Mucosa of descending colon (tissue), 3 donors: ENCODE measurements at regions not wholly inside any gene's neighbourhood (a gene's known extent, or its start where the extent isn't known, plus 50 kb on each side); places are given as distances from the start of the nearest gene placed in this dataset.
A peak's percentile ranks its signal among the peaks of the same experiment; 100 is the strongest.

Experiments used
- ATAC-seq: fragments of 200-7000 bp; cut with Tn5 transposase; one replicate; pipeline ENCODE4 v1.9.1; 2020; ENCODE audit warnings: mild to moderate bottlenecking, moderate library complexity
- DNase-seq, 3 donors: peaks; one replicate each; pipeline ENCODE4 v3.0.0-alpha.2; 2020
- H3K36me3 ChIP-seq: fragments of 200-600 bp; one replicate; pipeline ENCODE4 v1.8.0; 2021; ENCODE audit warnings: low read depth, mild to moderate bottlenecking
- H3K4me1 ChIP-seq: fragments of 200-600 bp; one replicate; pipeline ENCODE4 v1.8.0; 2021; ENCODE audit warnings: low read depth, mild to moderate bottlenecking
- H3K4me3 ChIP-seq: fragments of 200-600 bp; one replicate; pipeline ENCODE4 v1.8.0; 2021; ENCODE audit warnings: mild to moderate bottlenecking
- H3K9me3 ChIP-seq: fragments of 200-600 bp; one replicate; pipeline ENCODE4 v1.8.0; 2021; ENCODE audit warnings: mild to moderate bottlenecking
- intact Hi-C, 2 donors: fragments of 100-400 bp; cut with DNase I in 1 of 2; cut with micrococcal nuclease in 1 of 2; formaldehyde crosslinking; loops; one replicate each; pipeline versions ENCODE4 v1.11.0 to v1.11.1; 2022; cut with DNase I, micrococcal nuclease
- TF ChIP-seq, protein P1 (sequence below): fragments of 200-600 bp; IDR thresholded peaks from one replicate; pipeline ENCODE4 v1.8.0; 2022; ENCODE audit warnings: antibody characterized with exemption, mild to moderate bottlenecking
- donor health status: DM: no; HTN: no; CAD: no; lungs with moderate emphysema.
- donor health status: DM: no; HTN: no; CAD: no.
- donor health status: DM: no; HTN: yes; CAD: no.

DNA sequence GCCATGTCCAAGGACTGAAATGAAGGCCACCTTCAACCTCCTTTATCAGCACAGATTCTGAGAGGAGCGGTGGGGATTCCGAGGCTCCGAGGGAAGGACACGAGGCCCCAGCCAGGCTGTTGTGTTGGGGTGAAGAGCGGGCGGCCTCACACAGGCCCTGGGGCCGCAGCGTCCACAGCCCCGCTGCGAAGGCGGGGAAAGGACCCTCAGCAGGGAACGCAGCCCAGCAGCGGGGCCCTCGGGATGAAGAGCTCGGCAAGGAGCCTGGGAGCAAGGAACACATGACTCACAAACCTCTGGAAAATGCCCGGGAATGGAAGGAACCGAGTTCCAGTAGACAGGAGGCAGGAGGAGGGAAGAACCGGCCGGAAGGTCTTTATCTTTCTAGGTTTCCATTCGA, 227.2 kb downstream of the BRD1 start:
- DNase-seq, result no peak
- TF ChIP-seq, protein P1, sequence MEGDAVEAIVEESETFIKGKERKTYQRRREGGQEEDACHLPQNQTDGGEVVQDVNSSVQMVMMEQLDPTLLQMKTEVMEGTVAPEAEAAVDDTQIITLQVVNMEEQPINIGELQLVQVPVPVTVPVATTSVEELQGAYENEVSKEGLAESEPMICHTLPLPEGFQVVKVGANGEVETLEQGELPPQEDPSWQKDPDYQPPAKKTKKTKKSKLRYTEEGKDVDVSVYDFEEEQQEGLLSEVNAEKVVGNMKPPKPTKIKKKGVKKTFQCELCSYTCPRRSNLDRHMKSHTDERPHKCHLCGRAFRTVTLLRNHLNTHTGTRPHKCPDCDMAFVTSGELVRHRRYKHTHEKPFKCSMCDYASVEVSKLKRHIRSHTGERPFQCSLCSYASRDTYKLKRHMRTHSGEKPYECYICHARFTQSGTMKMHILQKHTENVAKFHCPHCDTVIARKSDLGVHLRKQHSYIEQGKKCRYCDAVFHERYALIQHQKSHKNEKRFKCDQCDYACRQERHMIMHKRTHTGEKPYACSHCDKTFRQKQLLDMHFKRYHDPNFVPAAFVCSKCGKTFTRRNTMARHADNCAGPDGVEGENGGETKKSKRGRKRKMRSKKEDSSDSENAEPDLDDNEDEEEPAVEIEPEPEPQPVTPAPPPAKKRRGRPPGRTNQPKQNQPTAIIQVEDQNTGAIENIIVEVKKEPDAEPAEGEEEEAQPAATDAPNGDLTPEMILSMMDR, result no peak
- ATAC-seq, result no peak

GRCh38 chr22:49599691-49600455, 227.8 kb downstream of the BRD1 start:
- peaks cover 8% of the 10 kb centered on the region for H3K9me3 ChIP-seq
- TF ChIP-seq, protein P1, result no peak
- no peak overlapping the region for H3K4me3 ChIP-seq
- DNase-seq (peak in 1 of 3 donors; percentile 16), ATAC-seq (no peak)
- no peaks in the 10 kb centered on the region for H3K4me1 ChIP-seq
- H3K36me3 ChIP-seq, result no peaks in the 10 kb centered on the region
- intact Hi-C loops, result no loop called here

More for the DNA sequence above, 227.2 kb downstream of the BRD1 start:
- no peaks in the 10 kb centered on the region for H3K4me1 ChIP-seq
- H3K9me3 ChIP-seq, result peaks cover 9% of the 10 kb centered on the region
- H3K4me3 ChIP-seq, result no peak overlapping the region
- intact Hi-C loops, result no loop called here
- no peaks in the 10 kb centered on the region for H3K36me3 ChIP-seq

- TF ChIP-seq, protein P1, result no peak
- peak in 1 of 3 donors; percentile 11 for DNase-seq
- Histone ChIP-seq H3K4me1 (no peaks in the 10 kb centered on the region), H3K4me3 (no peak overlapping the region), H3K36me3 (no peaks in the 10 kb centered on the region), H3K9me3 (no peaks in the 10 kb centered on the region)
- no peak for ATAC-seq
- intact Hi-C loops, result no loop called here
Observed at GRCh38 chr22:49599039-49599438, 228.6 kb downstream of the BRD1 start.

GRCh38 chr22:49598338-49598737, 229.3 kb downstream of the BRD1 start:
- TF ChIP-seq, protein P1, result no peak
- ATAC-seq (no peak), DNase-seq (no peak)
- no peaks in the 10 kb centered on the region for H3K4me1 ChIP-seq
- H3K4me3 ChIP-seq, result no peak overlapping the region
- H3K9me3 ChIP-seq, result no peaks in the 10 kb centered on the region
- intact Hi-C loops, result no loop called here
- H3K36me3 ChIP-seq, result no peaks in the 10 kb centered on the region

- TF ChIP-seq, protein P1, result no peak
- no peaks in the 10 kb centered on the region for H3K4me1 ChIP-seq
- intact Hi-C loops, result no loop called here
- no peak overlapping the region for H3K4me3 ChIP-seq
- H3K36me3 ChIP-seq, result no peaks in the 10 kb centered on the region
- no peak for DNase-seq
- no peaks in the 10 kb centered on the region for H3K9me3 ChIP-seq
- no peak for ATAC-seq
Observed at GRCh38 chr22:49597428-49598039, 230.1 kb downstream of the BRD1 start.
